Gastroesophageal sphincter (tissue), 3 donors: ENCODE measurements at regions not wholly inside any gene's neighbourhood (a gene's known extent, or its start where the extent isn't known, plus 50 kb on each side); places are given as distances from the start of the nearest gene placed in this dataset.

Experiments used
- CTCF ChIP-seq, 4 experiments: fragments of 200-600 bp in 2 of 4; fragments of 450-650 bp in 2 of 4; sonication (generic) in 1 of 4; IDR thresholded peaks; one replicate each; pipeline ENCODE4 v1.5.1; 2017 to 2019; ENCODE audit warnings: antibody characterized with exemption in 4 of 4, mild to moderate bottlenecking in 2 of 4, moderate library complexity in 2 of 4
- EP300 ChIP-seq: sonication (generic); formaldehyde crosslinking; IDR thresholded peaks from one replicate; pipeline ENCODE4 v1.6.1; 2017; ENCODE audit warnings: antibody characterized with exemption, mild to moderate bottlenecking
- POLR2A ChIP-seq, 2 donors: fragments of 450-650 bp; IDR thresholded peaks; one replicate each; pipeline ENCODE4 v1.6.1; 2017; ENCODE audit warnings: antibody characterized with exemption in 2 of 2, mild to moderate bottlenecking in 2 of 2, moderate library complexity in 1 of 2
- POLR2AphosphoS5 ChIP-seq: sonication (generic); formaldehyde crosslinking; IDR thresholded peaks from one replicate; pipeline ENCODE4 v1.6.1; 2017; ENCODE audit warnings: antibody characterized with exemption

GRCh38 chr6:43942011-43942442, 172.0 kb downstream of the VEGFA start:
- TF ChIP-seq EP300 (no peak), CTCF (IDR thresholded peaks at IDR 0.05) (no peak), POLR2AphosphoS5 (no peak), POLR2A (IDR thresholded peaks at IDR 0.05) (no peak)
